Hypothalamus (tissue), 51 donors: ENCODE measurements at regions not wholly inside any gene's neighbourhood (a gene's known extent, or its start where the extent isn't known, plus 50 kb on each side); places are given as distances from the start of the nearest gene placed in this dataset.
A peak's percentile ranks its signal among the peaks of the same experiment; 100 is the strongest.
"Not testable (repeated sequence)": the region's sequence is repeated elsewhere in the genome, so short reads cannot be mapped to it uniquely, and the experiment has no call there.

ENCODE experiments used
- DNase-seq, 51 donors: peaks; one replicate each; lab custom pipeline; 2025; lab: John Stamatoyannopoulos, UW

GRCh38 chr13:44051918-44052675, 172.4 kb downstream of the LACC1 start:
- no peak for DNase-seq

GRCh38 chr13:44052780-44053184, 173.1 kb downstream of the LACC1 start:
- DNase-seq = peak in 8 of 51 donors; percentile 1 to 15 (median 8)

GRCh38 chr13:44053208-44053607, 173.5 kb downstream of the LACC1 start:
- no peak for DNase-seq

- no peak for DNase-seq
Measured at GRCh38 chr13:44054525-44054924, 174.8 kb downstream of the LACC1 start.

- not testable (repeated sequence) for DNase-seq
Measured at GRCh38 chr13:44055681-44056080, 176.0 kb downstream of the LACC1 start.

GRCh38 chr13:44058067-44058466, 178.4 kb downstream of the LACC1 start:
- DNase-seq = no peak

GRCh38 chr13:44058624-44059215, 179.0 kb downstream of the LACC1 start:
- no peak for DNase-seq

- DNase-seq = no peak
Measured at GRCh38 chr13:44061876-44062275, 182.2 kb downstream of the LACC1 start.

GRCh38 chr13:44063467-44063866, 183.8 kb downstream of the LACC1 start:
- DNase-seq = no peak

- DNase-seq = no peak
Measured at GRCh38 chr13:44063881-44064280, 184.2 kb downstream of the LACC1 start.

- no peak for DNase-seq
Measured at GRCh38 chr13:44064357-44064756, 184.7 kb downstream of the LACC1 start.

GRCh38 chr13:44068169-44068568, 188.5 kb downstream of the LACC1 start:
- DNase-seq = no peak

- DNase-seq = no peak
Measured at GRCh38 chr13:44068737-44069136, 189.0 kb downstream of the LACC1 start.

GRCh38 chr13:44072536-44072935, 192.8 kb downstream of the LACC1 start:
- no peak for DNase-seq

- DNase-seq = no peak
Measured at GRCh38 chr13:44074611-44075010, 194.9 kb downstream of the LACC1 start.

GRCh38 chr13:44075113-44075512, 195.4 kb downstream of the LACC1 start:
- DNase-seq = no peak

GRCh38 chr13:44078806-44079376, 199.2 kb downstream of the LACC1 start:
- no peak for DNase-seq

- DNase-seq = no peak
Measured at GRCh38 chr13:44079413-44080205, 199.9 kb downstream of the LACC1 start.

GRCh38 chr13:44084146-44084545, 204.4 kb downstream of the LACC1 start:
- DNase-seq = peak in 1 of 51 donors; percentile 5

GRCh38 chr13:44086389-44086788, 206.7 kb downstream of the LACC1 start:
- DNase-seq = no peak

GRCh38 chr13:44088411-44088810, 208.7 kb downstream of the LACC1 start:
- DNase-seq = no peak
